CD4-positive, alpha-beta T cell treated with Interleukin-4 for 1 hour (primary cell): ENCODE measurements at regions not wholly inside any gene's neighbourhood (a gene's known extent, or its start where the extent isn't known, plus 50 kb on each side); places are given as distances from the start of the nearest gene placed in this dataset.
"Not testable (repeated sequence)": the region's sequence is repeated elsewhere in the genome, so short reads cannot be mapped to it uniquely, and the experiment has no call there.

Source experiments
- DNase-seq, 2 donors: peaks; one replicate each; pipeline ENCODE4 v3.0.0-alpha.2; 2020 to 2022

DNA sequence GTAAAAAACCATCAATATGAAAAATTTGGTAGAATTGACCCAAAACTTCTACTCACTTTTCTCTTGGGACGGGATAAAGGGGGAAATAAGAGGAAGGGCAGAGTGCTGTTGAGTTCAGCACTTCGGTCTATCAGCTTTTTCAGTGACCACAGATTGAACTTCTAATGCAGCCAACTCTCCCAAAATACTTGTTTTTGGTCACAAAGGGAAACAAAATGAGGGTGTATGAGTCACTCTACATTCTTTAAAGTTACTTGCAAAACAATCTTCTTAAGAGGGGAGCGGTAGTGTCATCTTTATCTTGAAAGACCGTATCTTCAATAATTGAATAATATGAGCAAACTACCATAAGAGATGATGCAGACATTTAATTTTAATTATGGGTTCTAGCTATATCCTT is 661.3 kb downstream of the CD109 start:
- DNase-seq, result no peak

- no peak for DNase-seq
These were observed 660.4 kb downstream of the CD109 start for GRCh38 chr6:74356391-74356790.

- DNase-seq, result no peak
These were observed 651.0 kb downstream of the CD109 start for GRCh38 chr6:74346936-74347535.

GRCh38 chr6:74343804-74344203 is 647.8 kb downstream of the CD109 start:
- DNase-seq, result no peak

DNA sequence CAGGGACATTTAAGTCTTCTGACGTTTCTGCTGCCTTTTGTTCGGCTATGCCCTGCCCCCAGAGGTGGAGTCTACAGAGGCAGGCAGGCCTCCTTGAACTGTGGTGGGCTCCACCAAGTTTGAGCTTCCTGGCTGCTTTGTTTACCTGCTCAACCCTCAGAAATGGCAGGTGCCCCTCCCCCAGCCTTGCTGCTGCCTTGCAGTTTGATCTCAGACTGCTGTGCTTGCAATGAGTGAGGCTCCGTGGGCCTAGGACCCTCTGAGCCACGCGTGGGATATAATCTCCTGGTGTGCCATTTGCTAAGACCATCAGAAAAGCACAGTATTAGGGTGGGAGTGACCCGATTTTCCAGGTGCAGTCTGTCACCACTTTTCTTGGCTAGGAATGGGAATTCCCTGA is 647.3 kb downstream of the CD109 start:
- not testable (repeated sequence) for DNase-seq

GRCh38 chr6:74334722-74335121 is 638.7 kb downstream of the CD109 start:
- no peak for DNase-seq

GRCh38 chr6:74333406-74333805 is 637.4 kb downstream of the CD109 start:
- DNase-seq, result no peak

GRCh38 chr6:74320715-74321114 is 624.7 kb downstream of the CD109 start:
- no peak for DNase-seq

DNA sequence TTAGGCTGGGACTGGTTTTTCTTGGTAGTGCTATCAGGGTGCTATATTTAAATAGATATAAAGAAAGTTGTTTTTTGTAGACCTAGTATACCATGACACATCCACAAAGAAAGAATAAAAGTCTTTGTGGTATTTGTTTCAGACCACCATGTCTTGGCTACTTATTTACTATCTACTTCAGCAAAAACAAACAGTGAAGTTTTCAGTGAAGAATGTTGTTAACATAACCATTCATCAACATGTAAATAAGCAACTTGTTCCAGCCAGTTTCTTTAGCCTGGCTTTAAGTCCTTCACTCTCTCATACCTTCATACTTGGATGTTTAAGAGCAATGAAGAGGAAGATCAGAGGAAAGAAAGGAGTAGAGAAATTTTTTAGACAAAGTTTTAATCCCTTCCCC is 624.1 kb downstream of the CD109 start:
- DNase-seq, result no peak

- DNase-seq, result no peak
These were observed 623.3 kb downstream of the CD109 start for GRCh38 chr6:74319292-74319691.

DNA sequence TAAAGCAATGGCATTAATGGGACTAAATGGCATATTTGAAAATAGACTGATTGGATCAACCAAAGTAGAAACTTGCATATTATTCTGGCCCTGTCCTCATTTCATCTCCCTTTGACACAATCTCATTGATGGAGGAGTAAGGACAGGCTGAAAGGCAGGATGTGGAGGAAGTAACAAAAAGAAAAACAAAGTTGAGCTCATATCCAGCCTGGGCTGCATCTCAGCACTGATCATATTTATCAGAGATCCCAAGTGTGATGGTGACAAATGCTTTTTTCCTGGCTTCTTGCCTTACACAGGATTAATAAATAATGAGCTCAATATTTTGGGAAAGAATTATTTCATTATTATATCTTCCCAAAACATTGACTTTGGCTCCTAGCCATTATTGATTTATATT is 622.7 kb downstream of the CD109 start:
- DNase-seq, result no peak

- DNase-seq, result no peak
These were observed 616.1 kb downstream of the CD109 start for GRCh38 chr6:74312081-74312480.

GRCh38 chr6:74311431-74311830 is 615.4 kb downstream of the CD109 start:
- DNase-seq, result no peak

GRCh38 chr6:74289884-74290283 is 593.9 kb downstream of the CD109 start:
- no peak for DNase-seq

GRCh38 chr6:74287932-74288331 is 591.9 kb downstream of the CD109 start:
- no peak for DNase-seq

- DNase-seq, result no peak
These were observed 591.4 kb downstream of the CD109 start for GRCh38 chr6:74287441-74287840.

- DNase-seq, result no peak
These were observed 588.3 kb downstream of the CD109 start for GRCh38 chr6:74284284-74284683.

DNA sequence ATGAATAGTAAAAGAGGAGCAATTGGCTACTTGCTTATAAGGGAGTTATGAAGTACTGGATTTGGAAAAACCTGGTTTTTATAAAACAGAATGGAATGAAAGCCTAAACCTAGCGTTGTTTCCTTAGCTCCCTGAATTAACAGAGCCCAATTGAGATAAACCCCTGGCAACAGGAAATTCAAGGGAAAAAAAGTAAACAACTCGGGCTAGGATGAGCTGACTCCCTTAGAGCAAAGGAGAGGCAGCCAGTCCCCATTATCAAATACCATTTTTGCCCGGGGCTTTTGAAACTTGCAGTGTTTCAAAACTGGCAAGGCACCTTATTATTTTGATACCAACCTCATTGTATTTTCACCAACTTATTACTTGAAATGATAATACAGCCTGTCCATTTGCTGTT is 587.5 kb downstream of the CD109 start:
- no peak for DNase-seq

GRCh38 chr6:74282143-74282689 is 586.2 kb downstream of the CD109 start:
- no peak for DNase-seq

DNA sequence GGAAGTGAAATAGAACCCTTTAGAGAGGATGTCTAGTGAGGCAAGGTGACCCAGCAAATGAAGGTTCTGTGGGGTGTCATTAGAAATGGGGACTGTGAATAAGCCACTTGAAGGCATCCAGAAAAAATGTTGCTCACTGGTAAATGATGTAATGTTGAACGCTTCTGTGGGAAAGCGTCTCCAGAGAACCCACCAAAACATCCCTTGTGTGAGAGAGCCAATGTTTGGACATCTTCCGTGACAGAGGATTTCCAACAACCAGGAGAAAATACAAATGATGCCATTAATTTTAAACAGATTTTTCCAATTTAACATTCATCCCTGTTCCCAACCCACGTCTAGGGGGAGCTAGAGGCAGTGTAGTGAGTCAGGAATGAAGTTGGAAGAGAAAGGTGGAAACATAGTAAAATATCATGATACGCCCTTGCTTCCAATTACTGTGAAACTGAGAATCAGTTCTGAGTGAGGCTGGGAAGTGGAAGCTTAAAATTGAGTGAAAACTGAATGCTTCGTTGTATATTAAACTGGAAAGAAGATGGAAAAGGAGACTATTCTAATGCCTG is 584.2 kb downstream of the CD109 start:
- DNase-seq, result no peak

- DNase-seq, result no peak
These were observed 581.8 kb downstream of the CD109 start for GRCh38 chr6:74277777-74278186.

GRCh38 chr6:74273541-74273940 is 577.5 kb downstream of the CD109 start:
- no peak for DNase-seq

DNA sequence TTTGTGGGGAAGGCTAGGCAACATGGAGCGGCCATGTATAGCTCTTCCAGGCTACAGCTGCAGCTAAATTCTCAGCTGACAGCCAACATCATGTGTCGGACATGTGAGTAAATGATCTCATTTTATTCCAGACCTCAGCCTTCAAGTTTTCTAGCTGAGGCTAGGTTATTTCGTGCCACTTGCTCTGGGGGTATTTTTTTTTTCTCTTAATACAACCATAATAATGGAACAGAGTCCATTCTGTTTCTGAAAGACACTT is 573.5 kb downstream of the CD109 start:
- no peak for DNase-seq

- no peak for DNase-seq
These were observed 573.0 kb downstream of the CD109 start for GRCh38 chr6:74268815-74269599.
